Renal cortex interstitium (tissue), 11 donors: ENCODE measurements at regions not wholly inside any gene's neighbourhood (a gene's known extent, or its start where the extent isn't known, plus 50 kb on each side); places are given as distances from the start of the nearest gene placed in this dataset.
"Not testable (repeated sequence)": the region's sequence is repeated elsewhere in the genome, so short reads cannot be mapped to it uniquely, and the experiment has no call there.

Experiments used
- DNase-seq, 11 donors: peaks; one replicate each; pipeline ENCODE4 v3.0.0-alpha.2; 2013; ENCODE audit warnings: low read depth in 9 of 11, low spot score in 4 of 11; ENCODE audit errors: extremely low read depth in 1 of 11

- DNase-seq: no peak
These were observed 1599.2 kb downstream of the OLFM4 start for GRCh38 chr13:54627646-54628372.

GRCh38 chr13:54628383-54628782 is 1599.8 kb downstream of the OLFM4 start:
- DNase-seq: no peak

- DNase-seq: no peak
These were observed 1604.8 kb downstream of the OLFM4 start for GRCh38 chr13:54633456-54633855.

DNA sequence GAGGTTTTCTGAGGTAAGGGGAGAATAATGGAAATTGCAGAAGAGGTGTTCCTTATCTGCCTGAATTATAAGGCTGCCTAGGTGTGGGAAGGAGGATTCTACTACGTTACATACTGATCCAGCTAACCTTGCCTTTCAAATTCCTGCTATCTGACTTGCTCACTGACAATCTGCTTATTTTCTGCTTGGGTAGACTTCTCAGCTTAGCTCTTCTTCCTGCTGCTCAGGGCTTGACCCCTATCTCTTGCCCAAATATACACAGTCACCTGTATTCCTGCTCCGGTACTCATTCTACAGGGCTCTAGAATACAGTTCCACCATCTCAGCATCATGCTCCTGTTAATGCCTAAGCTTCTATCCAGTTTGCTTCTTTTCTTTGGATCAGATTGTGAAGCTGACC is 1607.6 kb downstream of the OLFM4 start:
- no peak for DNase-seq

GRCh38 chr13:54637366-54637765 is 1608.8 kb downstream of the OLFM4 start:
- DNase-seq: no peak

DNA sequence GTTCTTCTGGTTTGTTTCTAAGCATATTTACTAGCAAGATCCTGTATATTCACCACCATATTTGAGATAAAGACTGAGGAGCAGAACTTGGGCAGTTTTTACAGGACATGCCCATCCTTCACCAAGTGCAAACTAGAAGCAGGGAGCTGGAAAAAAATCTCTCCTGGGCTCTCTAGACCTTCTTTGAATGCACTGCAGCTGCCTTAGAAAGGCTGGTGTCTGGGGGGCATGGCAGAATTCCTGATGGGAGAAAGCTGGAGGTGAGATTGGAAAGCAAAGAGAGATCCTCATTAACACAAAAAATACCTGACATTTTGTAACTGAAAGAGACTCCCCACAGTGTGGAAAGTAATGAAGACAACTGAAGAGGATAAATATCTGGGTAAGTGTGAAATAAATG is 1612.1 kb downstream of the OLFM4 start:
- no peak for DNase-seq

- no peak for DNase-seq
These were observed 1615.2 kb downstream of the OLFM4 start for GRCh38 chr13:54643863-54644262.

GRCh38 chr13:54647275-54647674 is 1618.7 kb downstream of the OLFM4 start:
- no peak for DNase-seq

GRCh38 chr13:54657588-54657987 is 1629.0 kb downstream of the OLFM4 start:
- no peak for DNase-seq

- no peak for DNase-seq
These were observed 1630.2 kb downstream of the OLFM4 start for GRCh38 chr13:54658771-54659170.

GRCh38 chr13:54660277-54660676 is 1631.7 kb downstream of the OLFM4 start:
- no peak for DNase-seq

DNA sequence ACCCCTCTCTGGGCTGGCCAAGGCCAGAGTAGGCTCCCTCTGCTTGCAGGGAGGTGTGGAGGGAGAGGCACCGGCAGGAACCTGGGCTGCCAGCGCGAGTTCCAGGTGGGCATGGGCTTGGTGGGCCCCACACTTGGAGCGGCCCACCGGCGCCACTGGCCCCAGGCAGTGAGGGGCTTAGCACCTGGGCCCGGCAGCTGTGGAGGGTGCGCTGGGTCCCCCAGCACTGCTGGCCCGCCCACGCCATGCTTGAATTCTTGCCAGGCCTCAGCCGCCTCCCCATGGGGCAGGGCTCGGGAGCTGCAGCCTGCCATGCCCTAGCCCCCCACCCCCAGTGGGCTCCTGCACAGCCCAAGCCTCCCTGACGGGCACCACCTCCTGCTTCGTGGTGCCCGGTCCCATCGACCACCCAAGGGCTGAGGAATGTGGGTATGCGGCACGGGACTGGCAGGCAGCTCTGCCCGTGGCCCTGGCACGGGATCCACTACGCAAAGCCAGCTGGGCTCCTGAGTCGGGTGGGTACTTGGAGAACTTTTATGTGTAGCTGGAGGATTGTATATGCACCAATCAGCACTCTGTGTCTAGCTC is 1648.0 kb downstream of the OLFM4 start:
- DNase-seq: no peak

GRCh38 chr13:54682184-54682583 is 1653.6 kb downstream of the OLFM4 start:
- DNase-seq: no peak

DNA sequence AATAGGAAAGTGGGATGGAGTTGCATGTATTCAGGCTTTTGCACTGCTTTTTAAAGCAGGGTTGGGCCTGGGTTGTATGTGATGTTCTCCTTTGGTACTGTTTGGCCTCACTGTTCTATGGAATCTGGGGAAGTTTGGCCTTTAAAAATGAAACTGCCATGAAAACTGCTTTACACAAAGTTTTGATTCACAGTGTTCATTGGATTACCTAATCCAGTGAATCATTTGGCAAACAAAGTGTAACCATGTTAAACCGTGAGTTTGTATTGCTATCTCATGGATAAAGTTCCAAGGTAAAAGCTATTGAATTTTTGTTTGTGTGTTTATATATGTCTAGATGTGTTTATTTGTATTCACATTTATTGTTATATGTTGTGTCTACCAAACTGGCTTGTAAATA is 1658.6 kb downstream of the OLFM4 start:
- no peak for DNase-seq

GRCh38 chr13:54699831-54700230 is 1671.2 kb downstream of the OLFM4 start:
- no peak for DNase-seq

- DNase-seq: no peak
These were observed 1677.1 kb downstream of the OLFM4 start for GRCh38 chr13:54705738-54706137.

- DNase-seq: no peak
These were observed 1677.7 kb downstream of the OLFM4 start for GRCh38 chr13:54706336-54706735.

- DNase-seq: no peak
These were observed 1680.9 kb downstream of the OLFM4 start for GRCh38 chr13:54709546-54709945.

DNA sequence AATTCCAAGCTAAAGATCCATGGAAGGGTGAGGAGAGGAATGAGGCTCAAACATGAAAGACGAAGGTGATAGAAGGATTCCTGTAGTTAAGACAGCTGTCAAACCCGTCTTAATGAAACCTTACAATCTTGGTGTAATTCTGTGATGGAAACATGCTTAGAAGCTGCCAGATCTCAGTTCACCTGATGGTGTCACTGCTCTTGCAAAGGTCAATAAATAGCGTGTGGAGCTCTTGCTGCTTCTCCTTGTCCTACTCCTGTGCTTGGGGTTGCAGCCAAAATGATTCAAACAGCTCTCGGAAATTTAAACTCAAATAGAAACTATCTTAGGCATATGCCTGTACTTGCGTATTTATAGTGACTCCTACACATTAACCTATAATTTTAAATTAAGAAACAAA is 1705.0 kb downstream of the OLFM4 start:
- DNase-seq: no peak

GRCh38 chr13:54737211-54737610 is 1708.6 kb downstream of the OLFM4 start:
- DNase-seq: not testable (repeated sequence)

DNA sequence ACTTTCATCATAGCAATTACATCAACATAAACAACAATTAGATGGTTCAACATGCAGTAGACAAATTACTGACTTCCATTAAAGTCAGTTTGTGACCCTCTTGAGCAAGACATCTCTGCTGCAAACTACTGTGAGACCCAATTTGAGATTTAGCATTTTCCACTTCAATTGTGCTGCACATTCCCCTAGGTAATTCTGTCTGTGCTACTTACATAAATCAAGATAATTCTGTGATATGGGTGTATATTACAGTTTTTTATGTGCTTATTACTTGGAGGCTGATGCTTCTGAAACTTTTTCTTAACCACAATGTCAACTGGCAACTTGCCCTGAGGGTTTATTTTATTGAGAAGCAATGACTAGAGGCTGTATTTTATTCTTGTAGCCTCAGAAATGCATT is 1714.4 kb downstream of the OLFM4 start:
- no peak for DNase-seq
